ENCODE measurements at regions not wholly inside any gene's neighbourhood (a gene's known extent, or its start where the extent isn't known, plus 50 kb on each side); places are given as distances from the start of the nearest gene placed in this dataset.
A peak's percentile ranks its signal among the peaks of the same experiment; 100 is the strongest.

- Histone ChIP-seq H3K27me3 (ENCODE audit: control insufficient read depth, insufficient read depth, low read length) (no peaks in the 10 kb centered on the region), H3K36me3 (ENCODE audit: control insufficient read depth, insufficient read depth, low read length) (no peaks in the 10 kb centered on the region), H3K4me3 (ENCODE audit: low read depth, low read length) (no peak overlapping the region)
- DNase-seq (ENCODE audit: low read depth) = no peak
- peak; percentile 22 for TF ChIP-seq CTCF (IDR thresholded peaks at IDR 0.05; ENCODE audit: insufficient read depth, low read length, poor library complexity, severe bottlenecking)
Measured at GRCh38 chr11:91773090-91773489, 451.5 kb upstream of the FAT3 start.

DNA sequence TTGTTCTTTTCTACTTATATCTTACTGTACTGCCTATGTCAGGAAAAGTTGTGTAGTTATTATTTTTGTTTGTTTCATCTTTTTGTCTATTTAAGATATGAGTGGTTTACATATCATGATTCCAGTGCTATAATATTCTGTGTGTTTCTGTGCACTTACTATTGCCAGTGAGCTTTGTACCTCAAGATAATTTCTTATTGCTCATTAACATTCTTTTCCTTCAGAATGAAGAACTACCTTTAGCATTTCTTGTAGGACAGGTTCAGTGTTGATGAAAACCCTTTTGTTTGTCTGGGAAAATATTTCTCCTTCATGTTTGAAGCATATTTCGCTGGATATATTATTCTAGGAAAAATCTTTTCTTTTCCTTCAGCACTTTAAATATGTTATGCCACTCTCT is 452.7 kb upstream of the FAT3 start:
- H3K4me3 ChIP-seq (ENCODE audit: low read depth, low read length) = no peak overlapping the region
- no peaks in the 10 kb centered on the region for H3K27me3 ChIP-seq (ENCODE audit: control insufficient read depth, insufficient read depth, low read length)
- no peak for TF ChIP-seq CTCF (IDR thresholded peaks at IDR 0.05; ENCODE audit: insufficient read depth, low read length, poor library complexity, severe bottlenecking)
- DNase-seq (ENCODE audit: low read depth) = no peak
- H3K36me3 ChIP-seq (ENCODE audit: control insufficient read depth, insufficient read depth, low read length) = no peaks in the 10 kb centered on the region

GRCh38 chr11:91768783-91769182 is 455.8 kb upstream of the FAT3 start:
- no peak for DNase-seq (ENCODE audit: low read depth)
- no peaks in the 10 kb centered on the region for H3K36me3 ChIP-seq (ENCODE audit: control insufficient read depth, insufficient read depth, low read length)
- no peak for TF ChIP-seq CTCF (IDR thresholded peaks at IDR 0.05; ENCODE audit: insufficient read depth, low read length, poor library complexity, severe bottlenecking)
- no peak overlapping the region for H3K4me3 ChIP-seq (ENCODE audit: low read depth, low read length)
- H3K27me3 ChIP-seq (ENCODE audit: control insufficient read depth, insufficient read depth, low read length) = no peaks in the 10 kb centered on the region

- Histone ChIP-seq H3K27me3 (ENCODE audit: control insufficient read depth, insufficient read depth, low read length) (no peaks in the 10 kb centered on the region), H3K4me3 (ENCODE audit: low read depth, low read length) (no peak overlapping the region), H3K36me3 (ENCODE audit: control insufficient read depth, insufficient read depth, low read length) (no peaks in the 10 kb centered on the region)
- no peak for TF ChIP-seq CTCF (IDR thresholded peaks at IDR 0.05; ENCODE audit: insufficient read depth, low read length, poor library complexity, severe bottlenecking)
- no peak for DNase-seq (ENCODE audit: low read depth)
Measured at GRCh38 chr11:91763331-91763730, 461.3 kb upstream of the FAT3 start.

GRCh38 chr11:91761406-91762025 is 463.1 kb upstream of the FAT3 start:
- DNase-seq (ENCODE audit: low read depth) = no peak
- H3K36me3 ChIP-seq (ENCODE audit: control insufficient read depth, insufficient read depth, low read length) = no peaks in the 10 kb centered on the region
- H3K27me3 ChIP-seq (ENCODE audit: control insufficient read depth, insufficient read depth, low read length) = no peaks in the 10 kb centered on the region
- no peak overlapping the region for H3K4me3 ChIP-seq (ENCODE audit: low read depth, low read length)
- TF ChIP-seq CTCF (IDR thresholded peaks at IDR 0.05; ENCODE audit: insufficient read depth, low read length, poor library complexity, severe bottlenecking) = no peak

GRCh38 chr11:91756829-91757480 is 467.7 kb upstream of the FAT3 start:
- no peak for DNase-seq (ENCODE audit: low read depth)
- Histone ChIP-seq H3K27me3 (ENCODE audit: control insufficient read depth, insufficient read depth, low read length) (no peaks in the 10 kb centered on the region), H3K4me3 (ENCODE audit: low read depth, low read length) (no peak overlapping the region), H3K36me3 (ENCODE audit: control insufficient read depth, insufficient read depth, low read length) (no peaks in the 10 kb centered on the region)
- TF ChIP-seq CTCF (IDR thresholded peaks at IDR 0.05; ENCODE audit: insufficient read depth, low read length, poor library complexity, severe bottlenecking) = no peak

All from kidney epithelial cell (primary cell).